ENCODE measurements at regions not wholly inside any gene's neighbourhood (a gene's known extent, or its start where the extent isn't known, plus 50 kb on each side); places are given as distances from the start of the nearest gene placed in this dataset.

DNA sequence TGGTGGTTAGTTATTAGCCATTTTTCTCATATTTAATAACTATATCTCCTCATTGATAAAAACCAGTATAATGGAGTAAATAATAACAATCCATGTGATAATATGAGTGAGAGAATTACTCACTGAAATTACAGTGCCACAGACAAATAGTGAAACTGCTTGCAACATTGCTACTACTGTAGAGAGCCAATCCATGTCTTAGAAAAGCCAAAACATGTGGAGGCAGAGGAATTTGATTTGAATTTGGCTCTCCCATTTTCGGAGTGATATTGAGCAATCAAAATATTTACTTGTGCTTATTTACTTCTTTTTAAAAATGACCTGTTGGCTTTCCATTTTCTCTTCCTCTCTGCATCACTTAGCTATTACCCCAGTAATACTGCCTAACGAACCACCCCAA is 288.3 kb upstream of the TCF4 start:
- no peak for DNase-seq (ENCODE audit: insufficient read length, low spot score, missing footprints)
- no peaks in the 10 kb centered on the region for H4K20me1 ChIP-seq (ENCODE audit: insufficient read depth, low read length)
- no peaks in the 10 kb centered on the region for H3K9me3 ChIP-seq (ENCODE audit: low read depth, low read length)
- H3K79me2 ChIP-seq (ENCODE audit: insufficient read depth, low read length), result no peaks in the 10 kb centered on the region
- peaks cover 13% of the 10 kb centered on the region for H3K4me1 ChIP-seq (ENCODE audit: insufficient read depth, low read length)
- H3K36me3 ChIP-seq (ENCODE audit: insufficient read depth, low read length), result no peaks in the 10 kb centered on the region
- H3K4me3 ChIP-seq (ENCODE audit: insufficient read depth, low read length), result no peak overlapping the region
- no peak overlapping the region for H3K27ac ChIP-seq (ENCODE audit: low read depth, low read length)
- no peak overlapping the region for H3K4me2 ChIP-seq (ENCODE audit: insufficient read depth, low read length)
- H2AFZ ChIP-seq (ENCODE audit: low read length), result no peak overlapping the region
- no peaks in the 10 kb centered on the region for H3K27me3 ChIP-seq (ENCODE audit: insufficient read depth, low read length)
- TF ChIP-seq, protein P1, sequence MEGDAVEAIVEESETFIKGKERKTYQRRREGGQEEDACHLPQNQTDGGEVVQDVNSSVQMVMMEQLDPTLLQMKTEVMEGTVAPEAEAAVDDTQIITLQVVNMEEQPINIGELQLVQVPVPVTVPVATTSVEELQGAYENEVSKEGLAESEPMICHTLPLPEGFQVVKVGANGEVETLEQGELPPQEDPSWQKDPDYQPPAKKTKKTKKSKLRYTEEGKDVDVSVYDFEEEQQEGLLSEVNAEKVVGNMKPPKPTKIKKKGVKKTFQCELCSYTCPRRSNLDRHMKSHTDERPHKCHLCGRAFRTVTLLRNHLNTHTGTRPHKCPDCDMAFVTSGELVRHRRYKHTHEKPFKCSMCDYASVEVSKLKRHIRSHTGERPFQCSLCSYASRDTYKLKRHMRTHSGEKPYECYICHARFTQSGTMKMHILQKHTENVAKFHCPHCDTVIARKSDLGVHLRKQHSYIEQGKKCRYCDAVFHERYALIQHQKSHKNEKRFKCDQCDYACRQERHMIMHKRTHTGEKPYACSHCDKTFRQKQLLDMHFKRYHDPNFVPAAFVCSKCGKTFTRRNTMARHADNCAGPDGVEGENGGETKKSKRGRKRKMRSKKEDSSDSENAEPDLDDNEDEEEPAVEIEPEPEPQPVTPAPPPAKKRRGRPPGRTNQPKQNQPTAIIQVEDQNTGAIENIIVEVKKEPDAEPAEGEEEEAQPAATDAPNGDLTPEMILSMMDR (IDR thresholded peaks at IDR 0.05; ENCODE audit: extremely low read depth, low read depth, low read length), result no peak

GRCh38 chr18:55875371-55875901 is 287.4 kb upstream of the TCF4 start:
- Histone ChIP-seq H3K27me3 (ENCODE audit: insufficient read depth, low read length) (no peaks in the 10 kb centered on the region), H3K4me3 (ENCODE audit: insufficient read depth, low read length) (no peak overlapping the region), H3K4me1 (ENCODE audit: insufficient read depth, low read length) (peaks cover 18% of the 10 kb centered on the region), H3K27ac (ENCODE audit: low read depth, low read length) (no peak overlapping the region), H2AFZ (ENCODE audit: low read length) (peak overlapping the region; percentile 21), H3K9me3 (ENCODE audit: low read depth, low read length) (no peaks in the 10 kb centered on the region), H3K36me3 (ENCODE audit: insufficient read depth, low read length) (no peaks in the 10 kb centered on the region), H3K4me2 (ENCODE audit: insufficient read depth, low read length) (no peak overlapping the region), H4K20me1 (ENCODE audit: insufficient read depth, low read length) (no peaks in the 10 kb centered on the region), H3K79me2 (ENCODE audit: insufficient read depth, low read length) (no peaks in the 10 kb centered on the region)
- TF ChIP-seq, protein P1 (IDR thresholded peaks at IDR 0.05; ENCODE audit: extremely low read depth, low read depth, low read length), result no peak
- no peak for DNase-seq (ENCODE audit: insufficient read length, low spot score, missing footprints)

DNA sequence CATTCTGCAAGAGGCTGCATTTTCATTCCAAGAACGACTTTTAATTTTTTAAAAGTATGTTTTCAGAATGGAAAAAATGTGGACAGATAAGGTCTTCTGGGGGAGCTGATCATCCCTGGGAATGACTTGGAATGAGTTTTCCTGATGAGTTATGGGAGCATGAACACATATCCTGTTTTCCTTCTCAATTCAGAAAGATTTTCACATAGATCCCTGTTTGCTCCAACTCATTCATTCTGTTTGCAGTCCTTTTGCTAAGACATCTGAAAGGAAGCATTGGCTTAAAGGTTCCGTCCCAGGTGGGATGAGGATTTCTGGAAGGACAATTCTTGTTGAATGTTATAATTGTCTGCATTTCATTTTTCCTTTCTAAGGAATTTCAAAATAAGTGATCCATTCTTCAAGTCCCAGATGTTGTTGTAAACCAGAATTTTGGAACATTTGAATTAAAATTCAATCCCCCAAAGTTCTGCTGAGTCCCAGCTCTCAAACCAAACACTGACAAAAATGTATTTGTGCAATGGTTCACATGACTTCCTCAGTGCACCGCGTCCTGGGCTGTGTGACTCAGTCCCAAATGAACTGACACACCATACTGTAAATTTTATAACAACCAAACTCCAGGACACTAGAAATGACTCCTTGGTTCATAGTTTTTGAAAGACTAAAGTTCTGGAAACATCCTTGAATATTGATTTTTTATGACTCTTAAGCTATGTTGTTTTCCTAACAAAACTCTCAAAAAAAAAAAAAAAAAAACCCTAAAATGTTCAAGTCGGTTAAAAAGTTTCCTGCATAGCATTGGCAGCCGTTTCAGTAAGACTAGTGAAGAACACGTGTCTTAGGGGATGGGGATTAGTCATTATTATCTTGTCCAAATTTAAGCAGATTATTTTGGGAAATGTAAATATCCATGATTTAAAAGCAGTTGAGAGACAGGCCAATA is 281.8 kb upstream of the TCF4 start:
- no peaks in the 10 kb centered on the region for H4K20me1 ChIP-seq (ENCODE audit: insufficient read depth, low read length)
- peak overlapping the region; percentile 2 for H3K4me3 ChIP-seq (ENCODE audit: insufficient read depth, low read length)
- no peaks in the 10 kb centered on the region for H3K27me3 ChIP-seq (ENCODE audit: insufficient read depth, low read length)
- TF ChIP-seq, protein P1 (IDR thresholded peaks at IDR 0.05; ENCODE audit: extremely low read depth, low read depth, low read length), result no peak
- H2AFZ ChIP-seq (ENCODE audit: low read length), result peak overlapping the region; percentile 2
- H3K36me3 ChIP-seq (ENCODE audit: insufficient read depth, low read length), result no peaks in the 10 kb centered on the region
- H3K79me2 ChIP-seq (ENCODE audit: insufficient read depth, low read length), result no peaks in the 10 kb centered on the region
- H3K27ac ChIP-seq (ENCODE audit: low read depth, low read length), result peak overlapping the region; percentile 75
- DNase-seq (ENCODE audit: insufficient read length, low spot score, missing footprints), result peak; percentile 67
- H3K4me1 ChIP-seq (ENCODE audit: insufficient read depth, low read length), result peaks cover 23% of the 10 kb centered on the region
- no peaks in the 10 kb centered on the region for H3K9me3 ChIP-seq (ENCODE audit: low read depth, low read length)
- H3K4me2 ChIP-seq (ENCODE audit: insufficient read depth, low read length), result peak overlapping the region; percentile 64

- peak overlapping the region; percentile 75 for H3K27ac ChIP-seq (ENCODE audit: low read depth, low read length)
- no peak overlapping the region for H3K4me2 ChIP-seq (ENCODE audit: insufficient read depth, low read length)
- TF ChIP-seq, protein P1 (IDR thresholded peaks at IDR 0.05; ENCODE audit: extremely low read depth, low read depth, low read length), result no peak
- H3K27me3 ChIP-seq (ENCODE audit: insufficient read depth, low read length), result no peaks in the 10 kb centered on the region
- H3K36me3 ChIP-seq (ENCODE audit: insufficient read depth, low read length), result no peaks in the 10 kb centered on the region
- DNase-seq (ENCODE audit: insufficient read length, low spot score, missing footprints), result no peak
- no peak overlapping the region for H3K4me3 ChIP-seq (ENCODE audit: insufficient read depth, low read length)
- no peak overlapping the region for H2AFZ ChIP-seq (ENCODE audit: low read length)
- H3K79me2 ChIP-seq (ENCODE audit: insufficient read depth, low read length), result no peaks in the 10 kb centered on the region
- no peaks in the 10 kb centered on the region for H3K9me3 ChIP-seq (ENCODE audit: low read depth, low read length)
- peaks cover 23% of the 10 kb centered on the region for H3K4me1 ChIP-seq (ENCODE audit: insufficient read depth, low read length)
- H4K20me1 ChIP-seq (ENCODE audit: insufficient read depth, low read length), result no peaks in the 10 kb centered on the region
These were observed 280.9 kb upstream of the TCF4 start for GRCh38 chr18:55868909-55869308.

Data from osteoblast (primary cell).